HG03575 (cell line): ENCODE measurements at regions not wholly inside any gene's neighbourhood (a gene's known extent, or its start where the extent isn't known, plus 50 kb on each side); places are given as distances from the start of the nearest gene placed in this dataset.
"Not testable (repeated sequence)": the region's sequence is repeated elsewhere in the genome, so short reads cannot be mapped to it uniquely, and the experiment has no call there.

ENCODE experiments used
- ATAC-seq: cut with Tn5 transposase; IDR thresholded peaks from one replicate; pipeline ENCODE4 v1.9.1; 2021; ENCODE audit not compliant: unreplicated experiment, insufficient number of reproducible peaks, low FRiP score; ENCODE audit errors: extremely low read depth

DNA sequence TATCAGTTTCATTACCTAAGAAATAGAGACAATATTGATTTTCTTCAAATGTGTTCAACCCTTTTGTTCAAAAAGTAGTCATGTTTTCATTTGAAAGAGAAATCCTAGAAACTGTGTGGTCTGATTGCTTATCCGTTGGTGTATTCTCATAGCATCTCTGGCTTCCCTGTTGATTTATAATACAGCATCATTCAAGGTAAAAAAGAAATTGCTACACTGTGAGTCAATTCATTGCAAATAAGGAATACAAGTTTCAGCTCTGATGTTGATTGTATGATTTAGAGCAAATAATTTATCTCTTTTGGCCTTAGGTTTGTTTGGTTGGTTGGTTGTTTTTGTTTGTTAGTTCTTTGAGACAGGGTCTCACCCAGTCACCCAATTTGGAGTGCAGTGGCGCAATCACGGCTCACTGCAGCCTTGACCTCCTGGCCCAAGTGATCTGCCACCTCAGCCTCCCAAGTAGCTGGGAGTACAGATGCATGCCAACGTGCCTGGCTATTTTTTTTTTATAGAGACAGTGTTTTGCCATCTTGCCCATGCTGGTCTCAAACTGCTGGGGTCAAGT, 185.5 kb upstream of the TNFAIP3 start:
- ATAC-seq = no peak

DNA sequence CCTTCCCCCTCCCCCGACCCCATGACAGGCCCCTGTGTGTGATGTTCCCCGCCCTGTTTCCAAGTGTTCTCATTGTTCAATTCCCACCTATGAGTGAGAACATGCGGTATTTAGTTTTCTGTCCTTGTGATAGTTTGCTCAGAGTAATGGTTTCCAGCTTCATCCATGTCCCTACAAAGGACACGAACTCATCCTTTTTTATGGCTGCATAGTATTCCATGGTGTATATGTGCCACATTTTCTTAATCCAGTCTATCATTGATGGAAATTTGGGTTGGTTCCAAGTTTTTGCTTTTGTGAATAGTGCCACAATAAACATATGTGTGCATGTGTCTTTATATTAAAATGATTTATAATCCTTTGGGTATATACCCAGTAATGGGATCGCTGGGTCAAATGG, 184.4 kb upstream of the TNFAIP3 start:
- ATAC-seq = not testable (repeated sequence)

DNA sequence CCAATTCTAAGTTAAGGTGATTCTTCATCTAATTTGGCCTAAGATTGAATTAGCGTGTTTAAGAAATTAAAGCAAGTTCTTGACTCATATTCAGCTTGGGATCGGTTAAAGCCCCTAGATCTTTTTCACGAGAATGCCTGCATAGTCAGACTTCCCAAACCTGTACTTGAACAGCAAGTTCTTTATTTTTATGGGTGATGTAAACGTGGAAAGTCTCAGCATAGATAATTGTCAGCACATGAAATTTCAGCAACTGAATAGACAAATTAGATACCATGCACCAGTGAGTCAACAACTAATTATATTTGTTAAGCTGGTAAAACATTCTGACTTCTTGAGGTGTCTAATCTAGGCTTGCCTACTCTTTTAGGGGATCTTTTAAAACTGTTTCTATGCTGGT, 183.1 kb upstream of the TNFAIP3 start:
- ATAC-seq = no peak

DNA sequence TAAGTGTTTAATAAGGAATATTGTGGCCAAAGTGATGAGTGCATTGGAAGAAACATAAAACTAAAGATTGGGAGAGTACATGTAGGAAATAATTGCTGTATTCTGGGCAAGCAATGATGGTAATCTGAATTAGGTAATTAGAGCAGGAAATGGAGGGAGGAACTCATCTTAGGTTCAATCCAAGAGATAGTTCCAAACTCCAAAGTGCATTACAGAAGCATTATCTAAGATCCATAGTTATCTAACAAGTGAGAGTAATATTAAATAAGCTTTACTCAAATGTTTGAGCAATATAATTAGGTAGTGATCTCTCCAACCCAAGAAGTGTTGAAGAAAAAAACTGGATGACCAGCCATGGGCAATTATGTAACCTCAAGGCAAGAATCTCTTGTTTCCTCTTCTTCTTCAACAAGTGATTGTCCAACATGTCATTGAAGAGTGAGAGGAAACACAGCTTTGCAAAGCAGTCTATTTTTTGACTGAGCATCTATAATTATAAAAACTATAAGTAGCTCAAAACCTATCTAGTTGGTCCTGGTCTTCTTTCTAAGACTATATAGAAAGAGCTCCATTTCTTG, 181.2 kb upstream of the TNFAIP3 start:
- ATAC-seq = no peak

DNA sequence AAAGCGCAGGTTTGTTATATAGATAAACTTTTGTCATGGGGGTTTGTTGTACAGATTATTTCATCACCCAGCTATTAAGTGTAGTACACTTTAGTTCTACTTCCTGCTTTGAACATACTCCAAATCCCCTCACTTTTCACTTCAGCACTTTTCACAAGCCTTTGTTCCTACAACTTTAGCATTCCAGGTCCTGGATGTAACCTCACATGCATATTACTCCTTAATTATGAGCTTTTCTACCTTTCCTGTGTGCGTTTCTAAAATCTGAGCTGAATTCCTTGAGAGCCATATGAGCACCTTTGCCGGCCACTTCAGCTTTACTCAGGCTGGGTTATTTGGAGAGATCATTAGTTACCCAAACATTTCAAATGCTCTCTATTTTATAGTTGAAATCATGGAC, 179.2 kb upstream of the TNFAIP3 start:
- no peak for ATAC-seq

DNA sequence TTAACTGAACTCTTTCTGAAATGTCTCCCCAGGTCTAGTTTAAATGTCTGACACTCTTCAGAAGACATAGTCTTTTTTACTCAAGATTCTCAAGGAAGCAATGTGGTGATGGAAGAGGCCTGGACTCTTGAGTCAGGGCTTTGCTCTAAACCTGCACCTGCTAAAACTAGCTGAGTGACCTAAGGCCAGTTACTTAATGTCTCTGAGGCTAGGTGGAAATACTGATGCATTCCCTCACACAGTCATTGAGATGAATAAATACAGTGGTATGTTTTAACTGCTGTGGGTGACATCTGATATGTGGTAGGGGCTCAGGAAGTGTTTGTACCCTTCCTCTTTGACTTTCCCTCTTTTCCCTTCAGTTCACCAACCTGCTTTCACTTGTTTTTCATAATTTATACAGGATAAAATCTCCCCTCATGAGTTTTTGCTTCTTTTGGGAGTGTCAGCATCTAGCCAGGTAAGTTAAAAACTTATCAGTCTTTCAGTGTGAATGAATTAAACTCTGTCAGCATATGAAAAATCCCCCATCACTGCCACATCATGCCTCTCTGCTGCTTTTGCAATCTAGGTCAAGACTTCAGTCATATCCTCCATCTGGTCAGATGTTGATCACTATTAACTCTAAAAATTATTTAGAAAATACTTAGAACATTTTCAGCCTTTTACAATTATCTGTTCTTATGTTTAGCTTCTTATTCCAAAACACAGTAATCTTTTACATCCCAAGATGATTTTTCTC, 178.7 kb upstream of the TNFAIP3 start:
- ATAC-seq = no peak

DNA sequence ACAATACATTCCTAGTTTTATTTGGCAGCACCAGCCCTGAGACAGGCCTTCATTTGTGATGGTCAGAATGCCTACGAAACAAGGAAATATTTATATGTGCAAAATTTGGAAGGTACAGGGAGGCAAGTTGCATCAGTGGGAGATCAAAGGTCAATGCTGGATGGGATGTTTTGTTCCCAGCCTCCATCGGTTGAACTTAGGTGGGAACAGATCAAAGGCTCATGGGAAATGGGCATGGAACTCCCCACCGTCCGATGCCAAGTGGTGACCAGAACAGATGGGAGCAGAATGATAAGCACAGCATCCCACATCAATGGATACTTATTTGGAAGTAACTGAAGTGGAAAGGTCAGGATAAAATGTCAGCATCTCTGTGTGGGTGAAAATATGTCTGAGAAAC, 177.7 kb upstream of the TNFAIP3 start:
- no peak for ATAC-seq

DNA sequence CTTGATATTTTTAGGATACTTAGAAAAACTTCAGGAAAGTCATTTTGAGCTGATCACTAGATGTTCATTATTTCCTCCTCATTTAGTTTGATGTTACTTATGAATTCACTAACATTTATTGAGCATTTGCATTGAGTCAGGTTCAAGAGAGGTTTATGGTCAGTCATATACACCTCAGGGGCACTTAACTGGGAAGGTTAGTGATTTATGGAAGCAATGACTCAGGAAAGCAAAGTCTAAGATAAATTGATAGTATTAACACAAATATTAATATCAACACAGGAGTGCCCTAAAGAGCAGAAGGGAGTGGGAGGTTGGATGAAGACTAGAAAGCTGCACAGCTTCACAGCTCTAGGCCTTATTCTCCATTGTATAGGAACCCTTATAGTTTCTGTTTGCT, 177.0 kb upstream of the TNFAIP3 start:
- ATAC-seq = no peak

DNA sequence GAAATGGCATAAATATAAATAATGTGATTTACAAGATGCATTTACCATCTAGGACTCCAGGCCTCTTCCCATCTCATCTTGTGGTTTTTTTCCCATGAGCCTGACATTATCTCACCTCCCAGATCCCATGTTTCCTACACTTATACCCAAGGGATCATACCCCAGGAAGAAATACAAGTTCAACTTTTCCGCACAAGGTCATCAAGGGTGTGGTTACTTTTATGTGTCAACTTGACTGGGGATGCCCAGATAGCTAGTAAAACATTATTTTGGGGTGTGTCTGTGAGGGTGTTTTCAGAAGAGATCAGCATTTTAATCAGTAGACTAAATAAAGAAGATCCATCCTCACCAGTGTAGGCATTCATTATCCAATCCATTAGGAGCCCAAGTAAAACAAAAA, 176.3 kb upstream of the TNFAIP3 start:
- ATAC-seq = no peak

DNA sequence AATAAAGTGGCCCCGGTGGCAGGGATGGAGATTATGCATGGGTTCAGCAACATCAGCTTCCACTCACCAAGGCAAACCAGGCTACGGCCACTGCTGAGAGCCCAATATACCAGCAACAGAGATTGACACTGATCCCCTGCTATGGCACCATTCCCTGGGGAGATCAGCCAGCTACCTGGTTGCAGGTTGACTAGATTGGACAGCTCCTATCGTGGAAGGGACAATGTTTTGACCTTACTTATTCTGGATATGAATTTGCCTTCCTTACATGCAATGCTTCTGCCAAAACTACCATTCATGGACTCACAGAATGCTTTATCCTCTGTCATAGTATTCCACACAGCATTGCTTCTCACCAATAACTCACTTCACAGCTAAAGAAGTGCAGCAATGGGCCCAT, 174.8 kb upstream of the TNFAIP3 start:
- ATAC-seq = no peak

DNA sequence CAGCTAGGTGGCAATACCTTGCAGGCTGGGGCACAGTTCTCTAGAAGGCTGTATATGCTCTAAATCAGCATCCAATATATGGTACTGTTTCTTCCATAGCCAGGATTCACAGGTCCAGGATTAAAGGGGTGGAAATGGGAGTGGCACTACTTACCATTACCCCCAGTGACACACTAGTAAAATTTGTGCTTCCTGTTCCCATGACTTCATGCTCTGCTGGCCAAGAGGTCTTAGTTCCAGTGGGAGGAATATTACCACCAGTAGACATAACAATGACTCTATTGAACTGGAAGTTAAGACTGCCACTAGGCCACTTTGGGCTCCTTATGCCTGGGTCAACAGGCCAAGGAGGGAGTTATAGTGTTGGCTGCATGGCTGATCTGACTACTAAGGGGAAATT, 174.3 kb upstream of the TNFAIP3 start:
- ATAC-seq = no peak

DNA sequence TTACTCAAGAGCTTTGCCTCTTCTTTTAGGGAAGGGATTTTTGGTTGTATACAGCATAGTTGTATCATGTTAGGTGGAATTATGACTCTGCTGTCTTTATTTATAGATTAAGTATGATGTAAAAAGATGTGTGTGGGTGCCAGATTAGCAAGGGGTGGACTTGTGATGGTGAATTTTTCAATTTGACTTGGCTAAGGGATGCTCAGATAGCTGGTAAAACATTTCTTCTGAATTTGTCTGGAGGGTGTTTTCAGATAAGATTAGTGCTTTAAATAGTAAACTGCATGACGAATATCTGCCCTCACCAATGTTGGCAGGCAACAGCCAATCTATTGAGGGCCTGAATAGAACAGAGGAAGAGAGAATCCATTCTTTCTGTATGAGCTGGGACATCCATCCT, 173.3 kb upstream of the TNFAIP3 start:
- no peak for ATAC-seq

DNA sequence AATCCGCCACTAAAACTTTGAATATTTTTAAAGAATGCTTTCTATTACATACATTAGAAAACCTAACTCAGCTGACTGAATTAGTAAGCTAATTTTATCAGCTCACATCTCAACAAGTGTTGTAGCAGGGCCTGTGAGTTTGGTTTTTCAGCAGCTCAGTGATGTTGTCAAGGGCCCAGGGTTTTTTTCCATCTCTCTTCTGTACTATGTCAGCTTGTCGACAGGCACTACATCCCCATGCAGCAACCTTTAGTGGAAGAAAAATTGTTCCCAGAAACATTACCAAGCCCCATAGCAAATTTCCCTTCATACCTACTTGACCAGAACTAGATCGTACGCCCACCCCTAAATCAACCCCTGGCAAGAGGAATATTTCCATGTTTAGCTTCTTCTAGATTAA, 170.3 kb upstream of the TNFAIP3 start:
- no peak for ATAC-seq

DNA sequence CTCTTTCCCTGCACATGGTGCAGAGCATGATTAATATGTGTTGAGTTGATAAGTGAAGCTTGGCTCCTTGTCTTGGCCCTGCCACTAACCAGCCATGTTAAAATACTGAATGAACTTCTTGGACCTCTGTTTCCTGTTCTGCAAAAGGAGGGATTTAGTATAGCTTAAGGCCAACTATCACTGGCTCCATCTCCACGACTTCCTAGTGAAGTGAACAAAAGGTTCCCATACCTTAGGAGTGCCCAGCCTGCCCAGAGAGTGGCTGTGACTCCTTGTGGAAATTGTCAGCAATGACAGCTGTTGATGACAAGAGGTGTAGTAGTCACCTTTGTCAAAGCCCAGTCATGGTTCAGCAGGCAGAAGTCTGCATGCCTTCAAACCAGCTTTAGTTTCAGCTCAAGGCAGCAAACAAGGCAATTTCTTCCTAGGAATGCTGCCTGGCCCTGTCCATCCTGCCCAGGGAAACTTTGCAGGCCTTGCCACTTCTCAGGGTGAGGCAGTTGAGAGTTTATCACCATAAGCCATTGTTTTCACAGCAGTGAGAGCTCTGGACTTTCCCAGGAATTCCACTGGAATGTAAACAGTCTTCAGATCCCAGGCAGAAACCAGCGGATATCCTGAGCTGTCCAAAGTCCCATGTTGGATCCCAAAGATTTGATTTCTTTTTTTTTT, 169.7 kb upstream of the TNFAIP3 start:
- ATAC-seq = no peak

DNA sequence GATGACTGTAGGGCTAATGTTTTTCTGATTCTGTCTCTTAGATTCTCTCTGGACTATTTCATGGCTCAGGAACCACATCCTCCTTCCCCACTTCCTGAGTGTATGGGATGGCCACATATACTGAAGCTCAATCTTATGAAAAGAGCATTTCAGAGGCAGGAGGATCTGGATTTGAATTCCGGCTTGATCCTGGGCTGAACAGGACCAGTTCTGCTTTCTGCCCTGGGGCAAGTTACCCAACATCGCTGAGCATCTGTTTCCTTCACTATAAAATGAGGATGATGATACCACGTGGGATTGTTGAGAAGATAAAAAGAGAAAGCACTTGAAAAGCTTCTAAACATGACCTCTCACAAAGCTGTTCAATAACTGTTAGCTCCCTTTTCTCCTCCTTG, 168.4 kb upstream of the TNFAIP3 start:
- ATAC-seq = no peak

DNA sequence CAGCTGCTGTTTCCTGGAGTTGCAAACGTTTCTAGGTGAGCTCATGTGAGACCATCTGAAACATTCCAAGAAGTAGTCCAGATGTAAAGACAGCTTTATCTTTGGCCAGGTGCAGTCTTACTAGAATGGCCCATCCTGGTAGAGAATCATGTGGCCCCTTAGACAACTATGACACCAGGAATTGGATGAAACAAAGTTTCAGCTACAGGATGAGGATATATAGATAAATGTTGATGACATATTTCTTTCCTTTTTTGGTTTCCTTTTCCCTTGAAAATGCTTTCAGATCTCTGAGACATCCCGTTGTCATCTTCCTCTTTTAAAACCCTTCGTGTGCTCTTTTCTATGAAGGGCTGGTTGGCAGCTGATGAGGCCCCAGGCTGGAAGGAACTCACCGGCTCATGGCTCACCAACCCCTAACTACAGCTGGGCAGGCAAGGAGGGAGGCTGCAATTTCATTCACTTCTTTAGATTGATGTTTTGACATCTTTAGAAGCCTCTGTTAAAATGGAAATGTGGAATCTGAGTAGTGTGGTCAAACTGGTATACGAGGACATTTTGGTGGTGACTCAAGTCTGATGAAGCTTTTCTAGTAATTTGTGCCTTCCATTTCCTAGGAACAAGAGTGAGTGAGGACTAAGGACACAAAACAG, 167.9 kb upstream of the TNFAIP3 start:
- no peak for ATAC-seq

DNA sequence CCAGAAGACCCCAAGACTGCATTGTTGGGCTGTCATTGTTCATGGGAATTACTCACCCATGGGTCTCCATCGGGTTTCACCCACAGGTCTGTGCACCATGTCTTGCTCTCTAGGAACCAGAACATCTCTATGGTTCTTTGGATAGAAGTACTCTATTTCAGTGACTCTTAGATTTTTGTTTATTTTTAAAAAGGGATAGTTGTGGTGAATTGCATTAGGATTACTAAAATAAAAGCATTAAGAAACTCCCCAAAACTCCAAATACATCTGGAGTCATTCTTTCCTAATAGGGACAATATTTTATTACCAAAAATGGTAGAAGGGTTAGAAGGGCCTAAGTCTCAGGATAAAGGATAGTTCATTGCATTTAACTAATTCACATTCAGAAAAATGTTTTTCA, 166.9 kb upstream of the TNFAIP3 start:
- ATAC-seq = no peak

DNA sequence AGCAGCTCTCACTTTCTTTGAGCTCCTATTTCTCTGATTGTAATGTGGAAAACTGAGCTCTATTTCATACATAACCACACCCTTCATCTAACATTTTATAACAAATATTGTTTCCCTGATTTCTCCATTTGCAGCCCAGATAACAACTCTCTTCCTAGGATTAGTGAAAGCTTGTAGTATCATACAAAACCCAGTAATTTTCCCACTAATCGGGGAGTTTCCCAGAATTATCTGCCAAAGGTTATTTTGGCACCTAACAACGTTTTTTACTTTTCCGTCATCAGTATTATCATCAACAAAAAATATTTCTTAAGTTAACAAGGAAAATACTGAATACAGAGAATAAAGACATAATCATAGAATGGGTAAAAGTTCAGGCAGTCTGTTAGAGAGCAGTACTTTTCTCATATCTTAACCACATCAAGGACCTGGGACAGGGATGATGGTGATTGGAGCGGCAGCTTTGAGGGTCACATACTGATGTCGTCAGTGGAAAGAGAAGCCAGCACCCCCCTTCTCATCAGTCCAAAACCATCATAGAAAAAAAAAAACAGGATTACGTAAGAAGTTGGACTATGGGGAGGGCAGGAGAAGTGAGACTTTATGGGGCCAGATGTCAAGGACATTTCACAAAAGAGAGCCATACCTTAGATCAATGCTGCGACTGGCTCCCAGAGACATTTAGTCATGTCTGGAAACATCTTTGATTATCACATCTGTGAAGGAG, 166.1 kb upstream of the TNFAIP3 start:
- no peak for ATAC-seq

DNA sequence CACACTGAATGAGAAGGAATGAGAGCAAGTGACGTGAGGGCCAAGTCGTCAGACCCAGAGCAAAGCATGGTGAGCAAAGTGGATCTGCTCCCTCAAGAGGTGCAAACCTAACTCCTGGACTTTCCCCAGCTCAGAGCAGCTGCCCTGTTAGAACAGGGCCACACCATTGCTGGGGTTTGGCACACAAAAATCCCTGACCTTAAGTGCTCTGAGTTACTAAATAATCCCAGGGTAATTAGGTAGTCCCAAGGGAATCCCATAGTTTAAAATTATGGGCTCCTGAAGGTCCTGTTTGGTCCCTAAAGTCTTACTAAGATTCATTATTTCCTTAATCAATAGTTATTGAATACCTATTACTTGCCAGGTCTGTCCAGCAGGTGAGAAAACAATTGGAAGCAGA, 165.1 kb upstream of the TNFAIP3 start:
- no peak for ATAC-seq
